GM12878 (cell line): ENCODE measurements at regions not wholly inside any gene's neighbourhood (a gene's known extent, or its start where the extent isn't known, plus 50 kb on each side); places are given as distances from the start of the nearest gene placed in this dataset.

Experiments used
- ATAC-seq: fragments of 200-7000 bp; cut with Tn5 transposase; 3 replicates; pipeline ENCODE4 v1.9.1; 2020; ENCODE audit warnings: mild to moderate bottlenecking, moderate library complexity
- BruUV-seq: library from RNA; stranded (reverse); fragments of 400-500 nt; replicated peaks from 2 replicates; lab custom pipeline; 2021; lab: Mats Ljungman, UMichigan
- CTCF ChIA-PET: fragments of 300-600 bp; sonication (Branson Sonifier 250); formaldehyde crosslinking; extraction: SDS; loops from one replicate; lab custom pipeline; 2021; ENCODE audit warnings: inconsistent platforms; lab: Yijun Ruan, JAX
- POLR2A ChIA-PET: fragments of 350-600 bp; formaldehyde crosslinking; extraction: SDS; loops from one replicate; lab custom pipeline; 2021; ENCODE audit warnings: inconsistent platforms; lab: Charles Lee
- RAD21 ChIA-PET: fragments of 300-600 bp; sonication (Branson Sonifier 250); formaldehyde crosslinking; loops from one replicate; lab custom pipeline; 2023; ENCODE audit warnings: antibody characterized with exemption; ENCODE audit not compliant: unreplicated experiment; lab: Charles Lee
- SMC1A ChIA-PET: fragments of 300-600 bp; sonication (Branson Sonifier 250); formaldehyde crosslinking; loops from one replicate; lab custom pipeline; 2023; ENCODE audit not compliant: unreplicated experiment, uncharacterized antibody; lab: Charles Lee
- DNase-seq: peaks from one replicate; pipeline ENCODE4 v3.0.0-alpha.2; 2011; ENCODE audit warnings: low read depth, low spot score
- FAIRE-seq: peaks from 3 replicates; lab custom pipeline; 2011; peaks lifted over from hg19 to GRCh38; lab: Jason Lieb, UNC
- H2AFZ ChIP-seq: 2 replicates; pipeline ENCODE4 v1.6.0; 2011; ENCODE audit warnings: low read depth, low read length, control low read depth; ENCODE audit not compliant: control insufficient read depth
- H3K27ac ChIP-seq: 2 replicates; pipeline ENCODE4 v1.5.1; 2011; ENCODE audit warnings: control low read depth; ENCODE audit not compliant: control insufficient read depth, insufficient read depth
- H3K27me3 ChIP-seq, 2 experiments: replicated peaks in 1 of 2; 2 replicates each; pipeline versions ENCODE4 v1.6.0 to v1.6.1; 2011; ENCODE audit warnings: low read length in 1 of 2; ENCODE audit not compliant: control insufficient read depth in 2 of 2, insufficient read depth in 2 of 2
- H3K36me3 ChIP-seq, 2 experiments: 2 replicates each; pipeline ENCODE4 v1.5.1; 2011; ENCODE audit warnings: low read length in 1 of 2; ENCODE audit not compliant: control insufficient read depth in 2 of 2, insufficient read depth in 2 of 2
- H3K4me1 ChIP-seq: 2 replicates; pipeline ENCODE4 v1.6.1; 2011; ENCODE audit warnings: mild to moderate bottlenecking, low read length, moderate library complexity, mixed read lengths; ENCODE audit not compliant: control insufficient read depth, insufficient read depth
- H3K4me2 ChIP-seq: 2 replicates; pipeline ENCODE4 v1.6.0; 2011; ENCODE audit warnings: control low read depth; ENCODE audit not compliant: control insufficient read depth, insufficient read depth
- H3K4me3 ChIP-seq: fragments of 200-600 bp; sonication (generic); 2 replicates; pipeline ENCODE4 v1.5.1; 2016
- H3K79me2 ChIP-seq: 2 replicates; pipeline ENCODE4 v1.6.0; 2011; ENCODE audit warnings: low read length; ENCODE audit not compliant: control insufficient read depth, insufficient read depth
- H3K9ac ChIP-seq: 2 replicates; pipeline ENCODE4 v1.8.0; 2011; ENCODE audit warnings: low read length, control low read depth, mixed read lengths; ENCODE audit not compliant: control insufficient read depth, insufficient read depth
- H3K9me3 ChIP-seq: replicated peaks from 3 replicates; pipeline ENCODE4 v1.5.1; 2011; ENCODE audit warnings: mild to moderate bottlenecking, low read length; ENCODE audit not compliant: control insufficient read depth, insufficient read depth
- H4K20me1 ChIP-seq: 2 replicates; pipeline ENCODE4 v1.6.0; 2011; ENCODE audit not compliant: control insufficient read depth, insufficient read depth
- ATF7 ChIP-seq: fragments of 450-650 bp; IDR thresholded peaks from 2 replicates; pipeline ENCODE4 v1.6.1; 2016; ENCODE audit warnings: low read depth, mild to moderate bottlenecking
- CBX5 ChIP-seq: sonication (generic); IDR thresholded peaks from 2 replicates; pipeline ENCODE4 v1.6.1; 2016; ENCODE audit warnings: low read depth, moderate library complexity, mild to moderate bottlenecking, inconsistent platforms
- CHD1 ChIP-seq: IDR thresholded peaks from 2 replicates; pipeline ENCODE4 v1.6.1; 2012; ENCODE audit warnings: low read depth, low read length, improper control_type of control experiment
- CREB1 ChIP-seq: IDR thresholded peaks from 2 replicates; pipeline ENCODE4 v1.6.1; 2012; ENCODE audit warnings: low read depth, mild to moderate bottlenecking, inconsistent platforms
- E2F8 ChIP-seq: fragments of 450-650 bp; IDR thresholded peaks from 2 replicates; pipeline ENCODE4 v1.6.1; 2018; ENCODE audit warnings: mild to moderate bottlenecking, low read depth, moderate library complexity; ENCODE audit not compliant: partially characterized antibody
- GATAD2B ChIP-seq: fragments of 450-650 bp; conservative IDR thresholded peaks from 2 replicates; pipeline ENCODE4 v1.6.1; 2017; ENCODE audit warnings: low read depth, mild to moderate bottlenecking, moderate library complexity
- IKZF2 ChIP-seq, 2 experiments: fragments of 450-650 bp; IDR thresholded peaks; 2 replicates each; pipeline ENCODE4 v1.6.1; 2017; ENCODE audit warnings: mild to moderate bottlenecking in 2 of 2, moderate library complexity in 2 of 2
- NR2F1 ChIP-seq: fragments of 450-650 bp; conservative IDR thresholded peaks from 2 replicates; pipeline ENCODE4 v1.6.1; 2017; ENCODE audit warnings: mild to moderate bottlenecking
- NRF1 ChIP-seq: conservative IDR thresholded peaks from 2 replicates; pipeline ENCODE4 v1.6.1; 2011; ENCODE audit warnings: mild to moderate bottlenecking, low read depth, low read length, improper control_type of control experiment
- PML ChIP-seq: IDR thresholded peaks from 2 replicates; pipeline ENCODE4 v1.6.1; 2012; ENCODE audit warnings: low read length, inconsistent platforms
- POLR2AphosphoS2 ChIP-seq: IDR thresholded peaks from 2 replicates; pipeline ENCODE4 v1.6.1; 2011; ENCODE audit warnings: low read depth, mild to moderate bottlenecking, low read length, improper control_type of control experiment, moderate library complexity
- SIX5 ChIP-seq: IDR thresholded peaks from 2 replicates; pipeline ENCODE4 v1.6.1; 2011; ENCODE audit warnings: mild to moderate bottlenecking, low read depth, low read length, moderate library complexity; ENCODE audit not compliant: severe bottlenecking
- SKIL ChIP-seq: fragments of 450-650 bp; IDR thresholded peaks from 2 replicates; pipeline ENCODE4 v1.6.1; 2017; ENCODE audit warnings: mild to moderate bottlenecking, low read depth, inconsistent platforms; ENCODE audit not compliant: poor library complexity, severe bottlenecking
- SMAD1 ChIP-seq: fragments of 450-650 bp; IDR thresholded peaks from 2 replicates; pipeline ENCODE4 v1.6.1; 2018; ENCODE audit warnings: mild to moderate bottlenecking, low read depth; ENCODE audit not compliant: partially characterized antibody
- SMARCA5 ChIP-seq: fragments of 450-650 bp; IDR thresholded peaks from 2 replicates; pipeline ENCODE4 v1.6.1; 2017; ENCODE audit warnings: mild to moderate bottlenecking
- ZBTB33 ChIP-seq: fragments of 450-650 bp; IDR thresholded peaks from 2 replicates; pipeline ENCODE4 v1.6.1; 2017; ENCODE audit warnings: mild to moderate bottlenecking
- WGBS: methylation state at CpG from one replicate; pipeline ENCODE4 v1.1.6; 2016; ENCODE audit warnings: low lambda C conversion rate; ENCODE audit not compliant: insufficient replicate concordance, insufficient coverage; ENCODE audit errors: missing lambda C conversion rate; 5-methylcytosine and 5-hydroxymethylcytosine counted together
- in situ Hi-C: fragments of 300-500 bp; cut with MboI; formaldehyde crosslinking; loops from 9 replicates; pipeline ENCODE4 v1.14.3; 2018; ENCODE audit warnings: mixed read lengths
- intact Hi-C: fragments of 100-400 bp; cut with micrococcal nuclease; formaldehyde crosslinking; loops from one replicate; pipeline ENCODE4 v1.14.2; 2022; ENCODE audit not compliant: unreplicated experiment
- TF ChIP-seq, protein P1 (sequence below): fragments of 450-650 bp; IDR thresholded peaks from 2 replicates; pipeline ENCODE4 v1.6.1; 2016; ENCODE audit warnings: mild to moderate bottlenecking

GRCh38 chr7:155863721-155864151, 51.5 kb upstream of the SHH start:
- no peak for FAIRE-seq
- ChIA-PET POLR2A (interaction anchor here (0.7 kb wide), 1 partner anchor 16 kb away, joined by 4 read pairs; no protein-coding TSS in a partner anchor), CTCF (no interaction called here)

More at GRCh38 chr7:155863721-155864151, 51.5 kb upstream of the SHH start:
- ATAC-seq = no peak
- no peak overlapping the region for H3K4me3 ChIP-seq
- H3K27me3 ChIP-seq = peaks cover 0 to 1% of the 10 kb centered on the region in 2 experiments; a peak in 2 of 4 replicates
- in situ Hi-C loops (no loop called here), intact Hi-C loops (no loop called here)
- H4K20me1 ChIP-seq = no peaks in the 10 kb centered on the region
- RAD21 ChIA-PET = no interaction called here
- 67% methylated on average over 11 of the region's 11 CpGs for WGBS
- no peaks in the 10 kb centered on the region for H3K36me3 ChIP-seq
- TF ChIP-seq NRF1 (no peak), CREB1 (no peak), CBX5 (no peak), GATAD2B (no peak), PML (no peak), SKIL (no peak), SMARCA5 (no peak), POLR2AphosphoS2 (no peak), NR2F1 (no peak), SIX5 (no peak), E2F8 (no peak), CHD1 (no peak), SMAD1 (no peak), IKZF2 (IDR thresholded peaks at IDR 0.05) (no peak), ZBTB33 (no peak), ATF7 (no peak)
- TF ChIP-seq, protein P1, sequence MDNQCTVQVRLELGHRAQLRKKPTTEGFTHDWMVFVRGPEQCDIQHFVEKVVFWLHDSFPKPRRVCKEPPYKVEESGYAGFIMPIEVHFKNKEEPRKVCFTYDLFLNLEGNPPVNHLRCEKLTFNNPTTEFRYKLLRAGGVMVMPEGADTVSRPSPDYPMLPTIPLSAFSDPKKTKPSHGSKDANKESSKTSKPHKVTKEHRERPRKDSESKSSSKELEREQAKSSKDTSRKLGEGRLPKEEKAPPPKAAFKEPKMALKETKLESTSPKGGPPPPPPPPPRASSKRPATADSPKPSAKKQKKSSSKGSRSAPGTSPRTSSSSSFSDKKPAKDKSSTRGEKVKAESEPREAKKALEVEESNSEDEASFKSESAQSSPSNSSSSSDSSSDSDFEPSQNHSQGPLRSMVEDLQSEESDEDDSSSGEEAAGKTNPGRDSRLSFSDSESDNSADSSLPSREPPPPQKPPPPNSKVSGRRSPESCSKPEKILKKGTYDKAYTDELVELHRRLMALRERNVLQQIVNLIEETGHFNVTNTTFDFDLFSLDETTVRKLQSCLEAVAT = no peak
- no TSS peak for BruUV-seq
- no peak overlapping the region for H3K27ac ChIP-seq
- no peak overlapping the region for H2AFZ ChIP-seq
- no peak overlapping the region for H3K9ac ChIP-seq
- DNase-seq = no peak
- H3K4me2 ChIP-seq = no peak overlapping the region
- no peaks in the 10 kb centered on the region for H3K79me2 ChIP-seq
- no peaks in the 10 kb centered on the region for H3K9me3 ChIP-seq
- SMC1A ChIA-PET = no interaction called here
- H3K4me1 ChIP-seq = no peaks in the 10 kb centered on the region
